ENCODE measurements at regions not wholly inside any gene's neighbourhood (a gene's known extent, or its start where the extent isn't known, plus 50 kb on each side); places are given as distances from the start of the nearest gene placed in this dataset.

- TF ChIP-seq, protein P1, sequence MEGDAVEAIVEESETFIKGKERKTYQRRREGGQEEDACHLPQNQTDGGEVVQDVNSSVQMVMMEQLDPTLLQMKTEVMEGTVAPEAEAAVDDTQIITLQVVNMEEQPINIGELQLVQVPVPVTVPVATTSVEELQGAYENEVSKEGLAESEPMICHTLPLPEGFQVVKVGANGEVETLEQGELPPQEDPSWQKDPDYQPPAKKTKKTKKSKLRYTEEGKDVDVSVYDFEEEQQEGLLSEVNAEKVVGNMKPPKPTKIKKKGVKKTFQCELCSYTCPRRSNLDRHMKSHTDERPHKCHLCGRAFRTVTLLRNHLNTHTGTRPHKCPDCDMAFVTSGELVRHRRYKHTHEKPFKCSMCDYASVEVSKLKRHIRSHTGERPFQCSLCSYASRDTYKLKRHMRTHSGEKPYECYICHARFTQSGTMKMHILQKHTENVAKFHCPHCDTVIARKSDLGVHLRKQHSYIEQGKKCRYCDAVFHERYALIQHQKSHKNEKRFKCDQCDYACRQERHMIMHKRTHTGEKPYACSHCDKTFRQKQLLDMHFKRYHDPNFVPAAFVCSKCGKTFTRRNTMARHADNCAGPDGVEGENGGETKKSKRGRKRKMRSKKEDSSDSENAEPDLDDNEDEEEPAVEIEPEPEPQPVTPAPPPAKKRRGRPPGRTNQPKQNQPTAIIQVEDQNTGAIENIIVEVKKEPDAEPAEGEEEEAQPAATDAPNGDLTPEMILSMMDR (IDR thresholded peaks at IDR 0.05 in 4 of 5, conservative IDR thresholded peaks at IDR 0.05 in 1 of 5), result no peak
- no peak for TF ChIP-seq POLR2A (IDR thresholded peaks at IDR 0.05)
Measured at GRCh38 chr4:127580891-127581290, 51.9 kb upstream of the INTU start.
